ENCODE measurements at regions not wholly inside any gene's neighbourhood (a gene's known extent, or its start where the extent isn't known, plus 50 kb on each side); places are given as distances from the start of the nearest gene placed in this dataset.

DNA sequence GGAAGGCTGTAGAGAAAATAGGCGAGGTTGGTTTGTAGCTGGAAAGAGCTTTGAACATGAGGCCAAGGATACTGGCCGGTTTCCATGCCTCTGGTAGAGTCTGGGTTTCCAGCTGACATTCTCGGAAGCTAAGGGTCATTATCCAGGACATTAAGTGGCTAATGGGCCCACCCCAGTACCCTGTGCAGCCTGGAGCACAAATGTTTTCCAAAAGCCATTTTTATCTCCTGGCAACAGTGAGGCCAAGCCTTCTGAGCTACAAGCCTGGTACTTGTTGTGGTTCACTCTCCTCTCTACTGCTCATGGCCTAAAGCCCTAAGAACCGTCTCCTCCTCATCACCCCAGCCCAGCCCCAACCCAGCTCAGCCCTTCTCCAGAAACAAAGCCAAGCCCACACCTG is 122.9 kb downstream of the DMRTA2 start:
- no peak for TF ChIP-seq POLR2A (IDR thresholded peaks at IDR 0.05; ENCODE audit: low read depth, low read length)
- no peak for TF ChIP-seq POLR2AphosphoS5 (IDR thresholded peaks at IDR 0.05; ENCODE audit: low read depth, low read length)
